Fibroblast of skin of left quadriceps (primary cell): ENCODE measurements at regions not wholly inside any gene's neighbourhood (a gene's known extent, or its start where the extent isn't known, plus 50 kb on each side); places are given as distances from the start of the nearest gene placed in this dataset.
"Not testable (repeated sequence)": the region's sequence is repeated elsewhere in the genome, so short reads cannot be mapped to it uniquely, and the experiment has no call there.

Experiments used
- DNase-seq, 2 experiments: peaks; one replicate each; pipeline ENCODE4 v3.0.0-alpha.2; 2013; ENCODE audit warnings: low read depth in 2 of 2

- no peak for DNase-seq
Measured at GRCh38 chr14:23831596-23831995, 122.0 kb upstream of the DHRS4 start.

GRCh38 chr14:23861666-23862065, 91.9 kb upstream of the DHRS4 start:
- DNase-seq, result no peak

DNA sequence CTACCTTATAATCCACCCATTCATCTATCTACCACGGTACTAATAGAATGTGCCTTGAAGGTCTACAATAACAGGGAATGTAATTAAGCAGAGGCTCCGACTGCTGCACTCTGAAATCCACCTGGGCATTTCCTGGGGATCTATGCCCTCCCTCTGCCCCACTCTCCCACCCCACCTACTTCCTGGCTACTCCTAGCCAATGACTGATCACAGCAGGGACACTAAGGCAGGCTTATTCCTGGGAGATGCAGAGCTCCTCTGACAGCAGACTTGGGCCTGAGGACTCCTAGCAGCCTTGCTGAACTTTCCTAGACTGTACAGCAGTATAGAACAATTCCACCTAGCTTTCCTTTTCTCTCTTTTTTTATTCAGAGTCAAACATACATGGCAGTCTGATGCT, 91.1 kb upstream of the DHRS4 start:
- DNase-seq, result no peak

DNA sequence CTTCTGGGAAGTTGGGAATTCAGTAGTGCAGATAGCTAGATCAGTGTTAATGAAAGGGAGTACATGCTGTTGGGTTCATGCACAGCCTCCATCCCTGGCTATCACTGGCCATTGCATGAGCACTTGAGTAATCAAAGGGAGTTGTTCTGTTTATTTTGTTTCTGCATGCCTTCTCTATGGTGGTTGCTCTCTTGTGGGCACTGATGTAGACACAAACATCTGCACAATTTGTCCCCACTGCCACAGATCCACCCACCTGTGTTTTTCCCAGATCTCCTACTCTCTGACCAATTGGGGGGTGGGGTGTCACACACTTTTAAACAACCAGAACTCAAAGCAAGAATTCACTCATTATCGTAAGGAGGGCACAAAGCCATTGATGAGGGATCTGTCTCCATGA, 89.7 kb upstream of the DHRS4 start:
- no peak for DNase-seq

DNA sequence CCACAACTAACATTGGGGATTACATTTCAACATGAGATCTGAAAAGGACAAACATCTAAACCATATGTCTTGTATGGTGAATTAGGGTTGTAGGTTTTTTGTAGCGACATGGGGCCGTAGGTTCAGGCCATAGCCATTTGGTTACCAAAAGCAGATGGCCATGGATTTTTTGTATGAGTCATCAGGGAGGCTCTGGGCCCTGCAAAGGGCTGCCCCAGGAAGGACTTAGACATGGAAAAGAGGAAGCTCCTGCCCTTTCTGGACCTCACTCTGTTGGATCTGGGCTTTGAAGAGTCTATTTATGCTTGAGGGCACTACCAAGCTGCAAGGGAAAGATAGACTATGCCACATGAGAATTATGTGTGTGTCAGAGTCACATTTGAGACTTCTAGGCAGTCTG, 89.3 kb upstream of the DHRS4 start:
- DNase-seq, result no peak

DNA sequence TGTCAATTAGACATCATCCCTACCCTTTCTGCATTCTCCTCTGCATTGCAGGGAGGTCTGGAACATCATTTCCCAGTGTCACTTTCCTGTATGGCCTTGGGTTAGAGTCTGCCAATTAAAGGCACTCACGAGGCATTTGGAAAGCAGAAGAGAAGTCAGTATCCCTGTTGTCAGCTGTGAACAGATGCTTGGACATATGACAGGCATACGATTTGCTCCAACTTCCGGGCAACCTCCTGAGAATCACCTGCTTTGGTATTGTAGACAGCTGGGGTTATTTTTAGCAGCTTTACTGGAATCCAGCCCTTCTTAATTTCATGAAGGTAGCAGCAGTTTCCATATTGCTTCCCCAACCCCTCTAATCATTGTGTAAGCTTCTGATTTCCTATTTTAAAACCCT, 88.7 kb upstream of the DHRS4 start:
- DNase-seq, result no peak

- DNase-seq, result no peak
Measured at GRCh38 chr14:23865502-23865901, 88.1 kb upstream of the DHRS4 start.

DNA sequence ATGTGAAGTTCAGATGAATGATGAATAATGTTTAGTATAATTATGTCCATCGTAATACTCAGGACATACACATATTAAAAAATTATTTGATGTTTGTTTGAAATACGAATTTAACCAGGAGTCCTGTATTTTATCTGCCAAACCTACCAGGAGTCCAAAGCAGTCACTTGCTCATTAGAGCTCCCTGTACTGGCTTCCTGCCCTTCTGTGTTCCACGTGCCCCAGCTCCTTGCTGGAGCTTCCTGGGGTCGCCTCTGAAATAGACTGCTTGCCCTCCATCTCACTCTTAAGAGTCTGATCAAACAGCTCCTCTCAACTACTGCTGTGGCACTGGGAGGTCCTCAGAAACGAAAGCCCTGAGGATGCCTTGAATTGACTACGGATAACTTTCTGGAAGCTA, 87.3 kb upstream of the DHRS4 start:
- DNase-seq, result no peak

DNA sequence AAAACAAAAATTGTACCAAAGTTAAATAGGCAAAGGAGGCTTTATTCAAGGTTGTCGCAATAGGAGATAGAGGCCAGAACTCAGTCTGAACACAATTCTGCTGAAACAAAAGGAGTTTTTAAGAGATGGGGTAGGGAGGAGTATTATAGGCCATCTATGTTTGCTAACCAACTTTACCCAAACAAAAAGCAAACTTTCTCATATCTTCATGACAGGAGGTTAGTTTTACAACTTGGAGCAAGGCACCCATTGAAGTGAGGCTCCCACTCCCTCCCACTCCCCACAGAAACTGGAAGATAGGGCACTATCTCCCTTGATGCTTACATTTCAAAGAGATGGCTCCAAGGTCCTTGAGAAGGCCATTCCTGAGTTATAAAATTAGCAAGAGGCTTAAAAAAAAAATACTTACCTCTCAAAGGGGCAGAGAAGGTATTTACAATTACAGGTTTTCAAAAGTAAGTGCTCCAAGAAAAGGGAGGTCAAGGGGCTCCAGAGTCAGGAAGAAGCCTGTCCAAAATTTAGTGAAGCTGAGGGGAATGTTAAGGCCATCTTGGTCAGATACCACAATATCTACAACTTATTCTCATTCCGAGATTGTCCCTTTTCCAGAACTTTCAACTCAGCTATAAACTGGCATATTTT, 84.4 kb upstream of the DHRS4 start:
- no peak for DNase-seq

DNA sequence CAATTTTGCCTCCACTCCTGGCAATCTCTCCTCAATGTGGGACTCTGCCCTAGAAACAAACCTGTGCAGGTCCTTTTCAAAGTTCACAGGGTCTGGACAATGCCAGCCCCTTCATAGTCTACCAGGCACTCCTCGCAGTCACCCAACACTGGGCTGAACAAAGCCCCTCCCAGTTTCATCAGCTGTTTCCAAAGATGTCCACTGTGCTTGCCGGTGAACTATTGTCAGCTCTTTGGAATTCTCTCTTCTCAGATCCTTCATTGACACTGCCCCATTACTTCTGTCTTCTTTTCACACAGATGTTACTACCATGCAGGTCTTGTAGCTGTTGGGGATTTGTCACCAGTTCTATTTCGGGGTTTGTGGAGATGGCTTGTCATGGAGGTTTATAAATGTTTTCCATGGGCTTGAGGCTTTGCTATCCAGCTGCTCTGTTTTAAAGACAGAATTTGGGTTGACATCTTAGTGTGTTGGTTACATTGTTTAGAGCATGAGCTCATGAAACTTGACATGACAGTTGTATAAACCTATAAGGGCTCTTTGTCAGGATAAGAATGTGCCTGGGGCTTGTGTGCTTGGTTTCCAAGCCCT, 77.3 kb upstream of the DHRS4 start:
- DNase-seq, result no peak

DNA sequence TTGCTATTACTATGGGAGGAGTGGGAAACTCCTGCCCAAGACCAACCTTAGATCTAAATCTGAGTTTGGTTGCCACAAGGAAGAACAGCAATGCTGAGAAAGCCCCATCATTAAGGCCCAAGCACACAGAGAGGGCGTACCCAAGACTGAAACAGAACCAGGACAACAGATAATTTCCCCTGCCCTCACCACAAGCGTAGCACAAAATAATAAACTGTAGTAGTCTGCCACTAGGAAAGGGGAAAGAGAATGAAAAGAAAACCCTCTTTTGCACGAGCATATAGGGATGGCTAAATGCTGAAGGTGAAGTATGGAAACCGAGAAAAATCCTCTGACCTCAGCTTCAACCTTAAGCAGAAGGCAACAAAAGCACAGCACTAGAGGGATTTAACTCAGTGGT, 76.5 kb upstream of the DHRS4 start:
- DNase-seq, result no peak

DNA sequence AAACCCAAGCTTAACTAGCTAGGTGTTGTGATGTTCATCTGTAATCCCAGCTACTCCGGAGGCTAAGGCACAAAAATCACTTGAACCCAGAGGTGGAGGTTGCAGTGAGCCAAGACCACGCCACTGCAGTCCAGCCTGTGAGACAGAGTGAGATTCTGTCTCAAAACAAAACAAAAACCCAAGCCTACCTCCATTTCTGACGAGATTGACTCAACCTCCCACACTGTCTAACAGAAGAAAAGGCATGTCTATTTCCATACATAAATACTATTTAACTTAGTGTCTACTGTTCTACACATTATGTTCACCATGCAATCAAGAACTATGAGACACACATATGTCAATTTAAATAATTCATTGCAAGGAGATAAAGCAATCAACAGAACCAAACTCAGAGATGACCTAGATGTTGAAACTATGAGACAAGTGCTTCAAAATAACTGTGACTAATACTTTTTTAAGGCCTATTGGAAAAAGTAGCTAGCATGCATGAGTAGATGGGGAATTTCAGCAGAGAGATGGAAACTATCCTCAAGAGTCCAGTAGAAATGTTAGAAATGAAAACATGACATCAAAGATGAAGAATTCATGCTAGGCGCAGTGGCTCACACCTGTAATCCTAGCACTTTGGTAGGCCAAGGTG, 75.9 kb upstream of the DHRS4 start:
- DNase-seq, result no peak

GRCh38 chr14:23881282-23881681, 72.3 kb upstream of the DHRS4 start:
- DNase-seq, result peak in 1 of 2 experiments; percentile 2

GRCh38 chr14:23883684-23884540, 69.7 kb upstream of the DHRS4 start:
- DNase-seq, result no peak

DNA sequence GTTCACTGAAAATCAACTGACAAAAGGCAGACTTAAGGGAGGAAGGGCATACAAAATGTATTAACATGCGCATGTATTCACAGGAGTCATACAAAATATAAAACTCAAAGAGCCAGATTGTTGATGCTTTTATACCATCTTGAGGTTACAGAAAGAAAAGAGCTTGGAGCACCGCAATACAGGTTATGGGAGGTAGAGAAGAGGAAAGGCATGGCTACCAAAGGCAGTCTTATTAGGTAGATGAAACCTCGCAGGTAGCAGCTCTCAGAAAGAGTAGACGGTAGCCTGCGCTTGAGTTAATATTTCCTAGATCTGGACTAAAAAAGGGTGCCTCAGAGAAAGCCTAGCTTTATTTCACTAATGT, 69.0 kb upstream of the DHRS4 start:
- no peak for DNase-seq

DNA sequence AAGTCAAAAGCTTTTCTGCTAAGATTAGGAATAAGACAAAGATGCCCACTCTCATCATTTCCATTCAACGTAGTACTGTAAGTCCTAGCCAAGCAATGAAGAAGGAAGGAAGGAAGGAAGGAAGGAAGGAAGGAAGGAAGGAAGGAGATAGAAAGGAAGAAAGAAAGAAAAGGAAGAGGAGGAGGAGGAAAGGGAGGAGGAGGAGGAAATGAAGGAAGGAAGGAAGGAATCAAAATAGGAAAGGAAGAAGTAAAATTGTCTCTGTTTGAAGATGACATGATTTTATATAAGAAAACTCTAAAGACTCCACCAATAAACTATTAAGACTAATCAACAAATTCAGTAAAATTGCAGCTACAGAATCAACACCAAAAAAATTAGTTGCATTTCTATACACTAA, 66.0 kb upstream of the DHRS4 start:
- DNase-seq, result no peak

DNA sequence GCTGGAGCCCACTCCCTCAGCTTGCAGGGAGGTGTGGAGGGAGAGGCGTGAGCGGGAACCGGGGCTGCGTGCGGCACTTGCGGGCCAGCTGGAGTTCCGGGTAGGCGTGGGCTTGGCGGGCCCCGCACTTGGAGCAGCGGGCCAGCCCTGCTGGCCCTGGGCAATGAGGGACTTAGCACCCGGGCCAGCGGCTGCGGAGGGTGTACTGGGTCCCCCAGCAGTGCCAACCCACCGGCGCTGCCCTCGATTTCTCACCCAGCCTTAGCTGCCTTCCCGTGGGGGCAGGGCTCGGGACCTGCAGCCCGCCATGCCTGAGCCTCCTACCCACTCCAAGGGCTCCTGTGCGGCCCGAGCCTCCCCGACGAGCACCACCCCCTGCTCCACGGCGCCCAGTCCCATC, 61.9 kb upstream of the DHRS4 start:
- DNase-seq, result not testable (repeated sequence)

DNA sequence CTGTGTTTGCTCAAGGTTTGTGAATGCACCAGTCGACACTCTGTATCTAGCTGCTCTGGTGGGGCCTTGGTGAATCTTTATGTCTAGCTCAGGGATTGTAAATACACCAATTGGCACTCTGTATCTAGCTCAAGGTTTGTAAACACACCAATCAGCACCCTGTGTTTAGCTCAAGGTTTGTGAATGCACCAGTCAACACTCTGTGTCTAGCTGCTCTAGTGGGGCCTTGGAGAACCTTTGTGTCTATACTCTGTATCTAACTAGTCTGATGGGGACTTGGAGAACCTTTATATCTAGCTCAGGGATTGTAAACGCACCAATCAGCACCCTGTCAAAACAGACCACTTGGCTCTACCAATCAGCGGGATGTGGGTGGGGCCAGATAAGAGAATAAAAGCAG, 61.3 kb upstream of the DHRS4 start:
- DNase-seq, result not testable (repeated sequence)

DNA sequence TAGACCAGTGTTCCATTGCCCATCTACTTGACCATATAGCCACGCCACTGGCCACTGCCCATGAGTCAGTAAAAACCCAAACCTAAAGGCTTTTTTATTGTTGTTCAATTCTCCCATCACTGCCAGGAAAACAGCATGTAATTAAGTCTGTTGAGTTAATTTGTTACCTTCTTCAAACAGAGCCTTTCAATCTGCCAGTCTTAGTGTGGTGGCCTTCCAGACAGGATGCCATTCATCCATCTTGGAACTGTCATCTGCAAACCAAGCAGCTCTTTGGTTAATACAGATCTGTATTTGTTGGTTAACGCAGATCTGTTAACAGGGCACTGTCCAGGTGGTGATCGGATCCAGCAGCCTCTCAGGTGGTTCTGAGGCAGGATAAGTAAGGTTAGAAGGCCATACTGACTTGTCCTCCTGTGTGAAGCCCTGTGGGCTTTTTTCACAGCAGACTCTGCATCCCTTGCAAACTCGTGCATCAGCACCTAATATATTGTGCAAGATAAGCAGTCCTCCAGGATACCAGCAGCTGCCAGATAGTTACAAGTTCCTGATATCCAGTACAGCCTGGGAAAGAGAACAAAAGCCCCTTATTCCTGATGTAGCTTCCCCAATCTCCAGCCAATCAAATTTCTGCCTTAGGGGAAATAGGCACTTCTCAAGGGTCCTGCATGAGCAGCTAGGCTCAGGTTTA, 59.1 kb upstream of the DHRS4 start:
- DNase-seq, result no peak

GRCh38 chr14:23895053-23895419, 58.5 kb upstream of the DHRS4 start:
- no peak for DNase-seq

DNA sequence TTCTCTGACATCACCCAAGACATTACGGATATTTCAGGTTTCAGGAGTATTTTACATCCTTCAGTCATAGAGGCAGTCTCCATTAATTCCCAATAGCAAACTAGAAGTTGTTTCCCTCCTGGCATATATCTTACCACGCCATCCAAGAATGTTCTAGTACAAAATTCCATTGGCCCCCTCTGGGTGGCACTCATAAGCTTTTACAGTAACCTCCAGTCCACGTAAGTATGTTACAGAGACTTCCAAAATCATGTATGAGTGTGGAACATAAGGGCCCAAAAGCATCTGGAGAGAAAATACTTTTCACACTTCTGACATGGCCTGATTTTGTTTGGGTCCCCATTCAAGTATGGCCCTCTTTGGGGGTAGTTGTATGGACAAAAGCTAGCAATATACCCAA, 58.1 kb upstream of the DHRS4 start:
- DNase-seq, result no peak

- DNase-seq, result no peak
Measured at GRCh38 chr14:23896609-23897153, 56.9 kb upstream of the DHRS4 start.
